ENCODE measurements at regions not wholly inside any gene's neighbourhood (a gene's known extent, or its start where the extent isn't known, plus 50 kb on each side); places are given as distances from the start of the nearest gene placed in this dataset.
"Not testable (repeated sequence)": the region's sequence is repeated elsewhere in the genome, so short reads cannot be mapped to it uniquely, and the experiment has no call there.

DNA sequence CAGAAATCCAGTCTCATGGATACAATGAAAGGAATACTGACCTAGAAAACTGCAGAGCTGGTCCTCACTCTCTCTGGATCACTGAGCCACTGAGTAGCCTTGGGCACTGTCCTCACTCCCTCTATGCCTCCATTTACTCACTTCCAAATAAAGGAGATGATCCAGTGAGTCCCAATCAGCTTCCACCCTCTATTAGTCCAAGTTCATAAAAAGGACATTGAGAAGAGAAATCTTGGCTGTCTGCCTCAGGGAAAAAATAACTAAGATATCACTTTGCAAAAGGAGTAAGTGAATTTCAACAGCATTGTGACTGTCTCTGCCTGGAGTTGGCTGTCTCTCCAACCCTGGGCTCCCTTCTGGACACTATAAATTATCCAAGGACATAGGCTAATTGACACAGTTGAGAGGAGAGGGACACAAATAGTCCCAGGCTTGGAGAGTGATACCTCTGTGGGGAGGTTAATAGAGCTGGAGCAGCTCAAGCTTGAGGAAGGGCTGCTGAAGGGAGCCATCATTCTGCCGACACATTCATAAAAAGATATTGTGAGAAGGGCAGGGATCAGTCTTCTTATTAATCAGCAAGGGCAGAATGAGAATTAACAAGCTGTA, 572.3 kb downstream of the RAB28 start:
- no peak overlapping the region for H2AFZ ChIP-seq (ENCODE audit: low read length)
- ChIA-PET CTCF (no interaction called here), POLR2A (ENCODE audit: unreplicated experiment) (no interaction called here)
- H3K36me3 ChIP-seq (ENCODE audit: low read depth, low read length) = no peaks in the 10 kb centered on the region
- H3K9ac ChIP-seq (ENCODE audit: low read length) = no peak overlapping the region
- no peaks in the 10 kb centered on the region for H3K9me3 ChIP-seq (ENCODE audit: low read length)
- H4K20me1 ChIP-seq (ENCODE audit: low read length) = no peaks in the 10 kb centered on the region
- no peaks in the 10 kb centered on the region for H3K4me1 ChIP-seq (ENCODE audit: insufficient read depth, low read length)
- intact Hi-C loops (cut with micrococcal nuclease) = no loop called here
- no TSS peak for BruUV-seq (replicated peaks)
- no peaks in the 10 kb centered on the region for H3K9me2 ChIP-seq (replicated peaks; ENCODE audit: low read length)
- H3K27me3 ChIP-seq (ENCODE audit: low read length) = no peaks in the 10 kb centered on the region
- H3K79me2 ChIP-seq (ENCODE audit: low read length) = no peaks in the 10 kb centered on the region
- H3K4me2 ChIP-seq (ENCODE audit: low read length) = no peak overlapping the region
- H3F3A ChIP-seq (ENCODE audit: low read length, unreplicated experiment) = no peaks in the 10 kb centered on the region
- no peak for ATAC-seq
- TF ChIP-seq CTCF (conservative IDR thresholded peaks at IDR 0.05; ENCODE audit: low read depth, low read length) (no peak), EZH2 (IDR thresholded peaks at IDR 0.05; ENCODE audit: low read length, unreplicated experiment) (no peak), EZH2phosphoT487 (IDR thresholded peaks at IDR 0.05; ENCODE audit: borderline replicate concordance, low read length) (no peak)
- H3K27ac ChIP-seq (ENCODE audit: low read length) = no peak overlapping the region
- H3K4me3 ChIP-seq (ENCODE audit: low read length) = no peak overlapping the region
- DNase-seq = no peak

DNA sequence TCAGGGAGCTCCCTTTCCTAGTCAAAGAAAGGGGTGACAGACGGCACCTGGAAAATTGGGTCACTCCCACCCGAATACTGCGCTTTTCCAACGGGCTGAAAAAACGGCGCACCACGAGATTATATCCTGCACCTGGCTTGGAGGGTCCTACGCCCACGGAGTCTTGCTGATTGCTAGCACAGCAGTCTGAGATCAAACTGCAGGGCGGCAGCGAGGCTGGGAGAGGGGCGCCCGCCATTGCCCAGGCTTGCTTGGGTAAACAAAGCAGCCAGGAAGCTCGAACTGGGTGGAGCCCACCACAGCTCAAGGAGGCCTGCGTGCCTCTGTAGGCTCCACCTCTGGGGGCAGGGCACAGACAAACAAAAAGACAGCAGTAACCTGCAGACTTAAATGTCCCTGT, 580.5 kb downstream of the RAB28 start:
- H3K4me3 ChIP-seq (ENCODE audit: low read length); H4K20me1 ChIP-seq (ENCODE audit: low read length); H3K4me2 ChIP-seq (ENCODE audit: low read length); H3K79me2 ChIP-seq (ENCODE audit: low read length); H3K9me3 ChIP-seq (ENCODE audit: low read length); H3K9me2 ChIP-seq (replicated peaks; ENCODE audit: low read length); H2AFZ ChIP-seq (ENCODE audit: low read length); CTCF ChIA-PET; ATAC-seq; intact Hi-C loops (cut with micrococcal nuclease); H3K4me1 ChIP-seq (ENCODE audit: insufficient read depth, low read length); H3K9ac ChIP-seq (ENCODE audit: low read length); POLR2A ChIA-PET (ENCODE audit: unreplicated experiment); DNase-seq; H3K36me3 ChIP-seq (ENCODE audit: low read depth, low read length); H3F3A ChIP-seq (ENCODE audit: low read length, unreplicated experiment); BruUV-seq (replicated peaks); H3K27me3 ChIP-seq (ENCODE audit: low read length); H3K27ac ChIP-seq (ENCODE audit: low read length): not testable (repeated sequence)

GRCh38 chr4:12902735-12903134, 581.4 kb downstream of the RAB28 start:
- Histone ChIP-seq H3K4me3 (ENCODE audit: low read length) (no peak overlapping the region), H3K4me1 (ENCODE audit: insufficient read depth, low read length) (no peaks in the 10 kb centered on the region), H3K27me3 (ENCODE audit: low read length) (no peaks in the 10 kb centered on the region), H3K36me3 (ENCODE audit: low read depth, low read length) (no peaks in the 10 kb centered on the region), H2AFZ (ENCODE audit: low read length) (no peak overlapping the region), H3K79me2 (ENCODE audit: low read length) (no peaks in the 10 kb centered on the region), H3F3A (ENCODE audit: low read length, unreplicated experiment) (no peaks in the 10 kb centered on the region), H3K4me2 (ENCODE audit: low read length) (no peak overlapping the region), H3K9ac (ENCODE audit: low read length) (no peak overlapping the region), H3K9me2 (replicated peaks; ENCODE audit: low read length) (no peaks in the 10 kb centered on the region), H4K20me1 (ENCODE audit: low read length) (no peaks in the 10 kb centered on the region), H3K27ac (ENCODE audit: low read length) (no peak overlapping the region), H3K9me3 (ENCODE audit: low read length) (no peaks in the 10 kb centered on the region)
- TF ChIP-seq EZH2 (IDR thresholded peaks at IDR 0.05; ENCODE audit: low read length, unreplicated experiment) = no peak
- no peak for TF ChIP-seq CTCF (conservative IDR thresholded peaks at IDR 0.05; ENCODE audit: low read depth, low read length)
- TF ChIP-seq EZH2phosphoT487 (IDR thresholded peaks at IDR 0.05; ENCODE audit: borderline replicate concordance, low read length) = no peak
- CTCF ChIA-PET = no interaction called here
- DNase-seq (no peak), ATAC-seq (no peak)
- POLR2A ChIA-PET (ENCODE audit: unreplicated experiment) = no interaction called here
- intact Hi-C loops (cut with micrococcal nuclease) = no loop called here
- no TSS peak for BruUV-seq (replicated peaks)

Data from PC-3 (cell line).